ENCODE measurements at regions not wholly inside any gene's neighbourhood (a gene's known extent, or its start where the extent isn't known, plus 50 kb on each side); places are given as distances from the start of the nearest gene placed in this dataset.

DNA sequence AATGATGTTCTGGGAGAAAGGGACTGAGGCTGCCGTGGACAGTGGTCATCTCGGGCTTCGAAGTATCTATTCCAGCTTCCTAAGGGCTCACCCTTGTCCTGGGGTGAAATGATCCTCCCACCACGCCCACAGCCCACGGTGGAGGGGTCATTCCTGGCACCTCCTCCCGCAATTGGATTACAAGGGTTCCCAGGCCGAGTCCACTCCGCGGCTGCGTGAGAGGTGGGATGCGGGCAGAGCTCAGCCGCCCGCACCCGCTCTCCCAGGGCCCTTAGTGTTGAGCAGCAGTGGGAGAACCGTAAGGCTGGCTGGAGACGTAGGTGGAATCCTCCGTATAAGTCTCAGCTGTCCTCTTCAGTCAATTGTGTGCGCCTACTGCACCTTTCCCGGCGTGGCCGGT, 273.3 kb upstream of the ADAMTS16 start:
- TF ChIP-seq, protein P1, sequence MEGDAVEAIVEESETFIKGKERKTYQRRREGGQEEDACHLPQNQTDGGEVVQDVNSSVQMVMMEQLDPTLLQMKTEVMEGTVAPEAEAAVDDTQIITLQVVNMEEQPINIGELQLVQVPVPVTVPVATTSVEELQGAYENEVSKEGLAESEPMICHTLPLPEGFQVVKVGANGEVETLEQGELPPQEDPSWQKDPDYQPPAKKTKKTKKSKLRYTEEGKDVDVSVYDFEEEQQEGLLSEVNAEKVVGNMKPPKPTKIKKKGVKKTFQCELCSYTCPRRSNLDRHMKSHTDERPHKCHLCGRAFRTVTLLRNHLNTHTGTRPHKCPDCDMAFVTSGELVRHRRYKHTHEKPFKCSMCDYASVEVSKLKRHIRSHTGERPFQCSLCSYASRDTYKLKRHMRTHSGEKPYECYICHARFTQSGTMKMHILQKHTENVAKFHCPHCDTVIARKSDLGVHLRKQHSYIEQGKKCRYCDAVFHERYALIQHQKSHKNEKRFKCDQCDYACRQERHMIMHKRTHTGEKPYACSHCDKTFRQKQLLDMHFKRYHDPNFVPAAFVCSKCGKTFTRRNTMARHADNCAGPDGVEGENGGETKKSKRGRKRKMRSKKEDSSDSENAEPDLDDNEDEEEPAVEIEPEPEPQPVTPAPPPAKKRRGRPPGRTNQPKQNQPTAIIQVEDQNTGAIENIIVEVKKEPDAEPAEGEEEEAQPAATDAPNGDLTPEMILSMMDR (IDR thresholded peaks at IDR 0.05), result no peak
- TF ChIP-seq POLR2A (IDR thresholded peaks at IDR 0.05), result no peak
